K562 (cell line): ENCODE measurements at regions not wholly inside any gene's neighbourhood (a gene's known extent, or its start where the extent isn't known, plus 50 kb on each side); places are given as distances from the start of the nearest gene placed in this dataset.

ENCODE experiments used
- BHLHE40 ChIP-seq: IDR thresholded peaks from 2 replicates; pipeline ENCODE4 v1.6.1; 2011; ENCODE audit warnings: low read length, improper control_type of control experiment
- HNRNPUL1 ChIP-seq: fragments of 200-400 bp; formaldehyde crosslinking; IDR thresholded peaks from 2 replicates; pipeline ENCODE4 v1.6.1; 2017; ENCODE audit warnings: low read length
- IRF1 ChIP-seq: sonication (generic); formaldehyde crosslinking; IDR thresholded peaks from 2 replicates; pipeline ENCODE4 v1.8.0; 2022; ENCODE audit warnings: missing genetic modification reagents, mild to moderate bottlenecking, borderline replicate concordance
- MLLT1 ChIP-seq, 2 experiments: fragments of 450-650 bp; IDR thresholded peaks; 2 replicates each; pipeline ENCODE4 v1.6.1; 2016
- ZBTB40 ChIP-seq, 2 experiments: fragments of 450-650 bp in 1 of 2; sonication (generic) in 1 of 2; formaldehyde crosslinking in 1 of 2; IDR thresholded peaks; 2 replicates each; pipeline versions ENCODE4 v1.7.1 to v1.9.0; 2016 to 2022; ENCODE audit warnings: inconsistent platforms in 1 of 2, mild to moderate bottlenecking in 1 of 2, missing genetic modification reagents in 1 of 2
- ZNF239 ChIP-seq: fragments of 250-450 bp; sonication (Bioruptor Pico); IDR thresholded peaks from 2 replicates; pipeline ENCODE4 v1.4.0; 2020; ENCODE audit warnings: mild to moderate bottlenecking

GRCh38 chr3:103421460-103421859, 986.6 kb downstream of the ZPLD1 start:
- no peak for TF ChIP-seq BHLHE40
- no peak for TF ChIP-seq HNRNPUL1
- TF ChIP-seq IRF1: no peak
- no peak for TF ChIP-seq ZBTB40 (IDR thresholded peaks at IDR 0.05)
- no peak for TF ChIP-seq ZBTB40 (CRISPR knock-in tag; IDR thresholded peaks at IDR 0.05)
- TF ChIP-seq MLLT1 (IDR thresholded peaks at IDR 0.05): no peak
- no peak for TF ChIP-seq ZNF239 (CRISPR knock-in tag)
